ENCODE measurements at regions not wholly inside any gene's neighbourhood (a gene's known extent, or its start where the extent isn't known, plus 50 kb on each side); places are given as distances from the start of the nearest gene placed in this dataset.

DNA sequence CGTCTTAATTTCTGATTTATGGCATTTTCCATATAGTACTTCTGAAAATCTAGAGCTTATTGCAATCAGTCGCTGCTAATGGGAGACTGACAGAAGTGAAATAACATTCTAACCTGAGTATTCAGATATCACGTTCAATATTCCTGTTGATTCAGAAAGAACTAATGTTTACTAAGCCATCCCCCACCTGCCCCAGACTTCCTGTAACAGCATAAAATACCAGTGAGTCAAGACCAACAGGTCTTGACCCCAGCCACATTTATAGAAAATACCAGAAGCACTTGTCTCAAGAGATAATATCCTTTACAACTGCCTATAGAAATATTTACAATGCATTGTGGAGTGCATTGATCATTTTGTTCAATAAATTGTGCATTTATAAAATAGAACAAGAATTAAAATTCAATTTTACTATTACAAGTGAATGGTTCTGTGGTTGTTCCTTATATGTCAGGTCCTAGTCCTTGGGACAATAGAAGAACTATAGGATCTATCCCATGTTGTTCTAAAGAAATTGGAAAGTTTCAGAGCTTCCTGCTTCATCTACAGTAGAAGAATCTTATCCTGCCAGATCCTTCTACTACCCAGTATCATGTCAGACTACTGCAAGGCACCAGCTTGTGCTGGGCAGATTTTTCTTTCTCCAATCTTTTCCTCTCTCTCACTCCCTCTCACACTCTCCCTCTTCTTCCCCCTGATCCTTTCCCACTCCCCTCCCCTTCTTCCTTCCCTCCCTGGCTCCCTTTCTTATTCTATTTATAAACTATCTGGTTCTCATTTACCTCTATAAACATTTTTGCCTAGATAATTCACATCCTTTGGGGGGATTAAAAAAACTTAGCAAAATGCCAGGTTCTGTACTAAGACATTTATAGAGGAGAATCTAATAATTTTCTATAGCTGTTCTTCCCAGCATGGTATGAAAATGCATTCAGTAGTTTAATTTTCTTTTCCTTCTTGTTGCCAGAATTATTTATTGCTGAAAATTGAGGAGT, 629.9 kb downstream of the DIAPH3 start:
- ChIA-PET CTCF (no interaction called here), POLR2A (no interaction called here)

GRCh38 chr13:59534806-59535205, 628.9 kb downstream of the DIAPH3 start:
- ChIA-PET CTCF (no interaction called here), POLR2A (no interaction called here)

GRCh38 chr13:59537500-59537899, 626.2 kb downstream of the DIAPH3 start:
- POLR2A ChIA-PET = no interaction called here
- CTCF ChIA-PET = no interaction called here

DNA sequence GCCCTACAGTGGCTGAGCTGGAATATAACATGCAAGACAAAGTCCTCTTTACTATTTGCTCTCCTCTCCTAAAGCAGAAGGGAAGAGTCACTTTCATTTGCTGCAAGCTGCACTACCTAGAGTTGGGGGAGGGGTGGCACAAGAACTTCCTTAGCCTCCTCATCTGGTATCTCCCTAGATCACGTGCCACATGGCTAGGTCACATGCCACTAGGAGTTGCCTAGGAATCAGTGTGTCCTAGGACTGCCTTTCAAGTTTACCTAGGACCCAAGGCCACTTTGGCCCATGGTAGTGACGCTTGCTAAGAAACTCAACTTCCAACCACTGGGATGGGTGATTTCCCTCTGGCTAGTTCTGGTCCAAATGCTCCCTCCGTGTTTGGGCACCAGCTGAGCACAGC, 625.2 kb downstream of the DIAPH3 start:
- POLR2A ChIA-PET = no interaction called here
- CTCF ChIA-PET = no interaction called here

- POLR2A ChIA-PET = no interaction called here
These were observed 621.4 kb downstream of the DIAPH3 start for GRCh38 chr13:59542303-59542702.

DNA sequence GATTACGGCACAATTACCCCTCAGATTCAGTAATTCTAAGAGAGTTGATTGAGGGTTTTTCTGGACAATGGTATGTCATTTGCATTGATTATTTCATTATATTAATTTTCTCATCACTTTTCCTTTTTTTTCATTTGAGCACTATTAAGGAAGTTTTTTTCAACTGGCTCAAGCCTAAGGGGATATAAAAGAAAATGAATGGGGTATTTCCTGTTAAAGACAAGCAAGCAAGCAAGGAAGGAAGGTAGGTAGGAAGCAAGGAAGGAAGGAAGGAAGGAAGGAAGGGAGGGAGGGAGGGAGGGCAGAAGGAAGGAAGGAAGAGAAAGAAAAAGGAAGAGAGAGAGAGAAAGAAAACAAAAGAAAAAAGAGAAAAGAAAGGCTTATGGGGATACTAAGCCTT, 620.3 kb downstream of the DIAPH3 start:
- POLR2A ChIA-PET = no interaction called here
- CTCF ChIA-PET = no interaction called here

More at GRCh38 chr13:59542303-59542702, 621.4 kb downstream of the DIAPH3 start:
- CTCF ChIA-PET = no interaction called here

DNA sequence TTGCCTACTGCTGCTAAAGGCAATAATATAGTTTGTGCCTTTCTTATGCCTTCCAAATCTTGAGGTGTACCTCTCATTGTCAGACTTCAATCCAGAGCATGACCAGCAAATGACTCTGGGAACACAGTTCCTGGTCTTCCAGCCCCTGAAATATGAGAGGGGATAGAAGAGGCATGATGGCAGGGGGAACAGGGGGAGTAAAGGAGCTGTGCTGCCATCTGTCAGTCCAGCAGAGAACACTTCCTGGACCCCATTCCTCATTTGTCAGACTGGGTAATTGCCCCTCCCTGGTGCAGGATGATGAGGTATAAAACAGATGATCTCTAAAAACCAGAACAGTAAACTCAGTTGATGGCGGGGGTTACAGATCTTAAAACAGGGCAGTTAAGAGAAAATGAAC, 618.7 kb downstream of the DIAPH3 start:
- CTCF ChIA-PET = no interaction called here
- POLR2A ChIA-PET = no interaction called here

DNA sequence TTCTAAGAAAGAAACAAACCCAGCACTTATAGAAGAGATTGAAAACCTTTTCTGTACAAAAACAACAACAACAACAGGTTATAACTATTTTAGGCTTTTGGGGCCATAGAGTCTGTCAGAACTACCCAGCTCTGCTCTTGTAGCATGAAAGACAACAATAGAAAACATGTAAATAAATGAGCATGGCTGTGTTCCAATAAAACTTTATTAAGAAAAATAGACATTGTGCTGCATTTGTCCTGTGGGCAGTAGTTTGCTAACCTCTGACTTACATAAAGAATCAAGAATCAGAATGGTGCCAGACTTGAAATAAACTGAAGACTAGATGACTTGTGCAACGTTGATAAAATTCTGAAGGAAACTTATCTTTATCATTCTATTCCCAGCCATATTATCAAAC, 617.5 kb downstream of the DIAPH3 start:
- CTCF ChIA-PET = no interaction called here
- POLR2A ChIA-PET = no interaction called here

- CTCF ChIA-PET = interaction anchor here (0.6 kb wide), 1 partner anchor 27 kb away, joined by 4 read pairs; no protein-coding TSS in a partner anchor
These were observed 615.8 kb downstream of the DIAPH3 start for GRCh38 chr13:59547950-59548349.

DNA sequence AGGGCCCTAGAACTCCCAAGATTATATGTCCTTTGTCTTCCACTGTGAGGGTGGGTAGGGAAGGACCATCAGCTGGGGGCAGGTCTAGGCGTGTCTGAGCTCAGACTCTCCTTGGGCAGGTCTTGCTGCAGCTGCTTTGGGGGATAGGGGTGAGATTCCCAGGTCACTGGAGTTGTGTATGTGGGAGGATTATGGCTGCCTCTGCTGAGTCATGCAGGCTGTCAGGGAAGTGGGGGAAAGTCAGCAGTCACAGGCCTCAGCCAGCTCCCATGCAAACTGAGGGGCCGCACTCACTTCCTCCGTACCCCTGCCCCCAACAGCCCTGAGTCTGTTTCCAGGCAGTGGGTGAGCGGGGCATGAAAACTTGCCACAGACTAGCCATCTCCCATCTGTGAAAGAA, 600.8 kb downstream of the DIAPH3 start:
- ChIA-PET POLR2A (no interaction called here), CTCF (no interaction called here)

More at GRCh38 chr13:59547950-59548349, 615.8 kb downstream of the DIAPH3 start:
- POLR2A ChIA-PET = no interaction called here

DNA sequence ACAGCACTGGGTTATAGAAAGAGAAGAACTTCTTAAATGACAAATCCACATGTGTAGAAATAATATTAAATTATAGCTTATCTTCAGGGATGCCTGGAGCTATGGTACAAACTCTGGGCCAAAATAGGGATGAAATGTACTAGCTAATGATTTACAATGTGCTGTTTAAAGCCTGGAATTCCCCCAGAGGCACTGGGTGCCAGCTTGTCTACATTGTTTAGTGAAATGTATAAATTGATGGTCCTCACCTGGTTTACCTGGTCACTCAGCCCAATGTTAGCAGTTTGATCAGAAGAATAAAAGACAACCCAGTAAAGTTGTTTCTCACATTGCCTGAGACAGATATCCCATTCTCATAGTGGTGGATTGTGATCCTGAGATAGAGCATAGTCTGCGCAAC, 597.2 kb downstream of the DIAPH3 start:
- ChIA-PET POLR2A (no interaction called here), CTCF (no interaction called here)

GRCh38 chr13:59568306-59568705, 595.4 kb downstream of the DIAPH3 start:
- ChIA-PET CTCF (no interaction called here), POLR2A (no interaction called here)

GRCh38 chr13:59570204-59570603, 593.5 kb downstream of the DIAPH3 start:
- POLR2A ChIA-PET = no interaction called here

DNA sequence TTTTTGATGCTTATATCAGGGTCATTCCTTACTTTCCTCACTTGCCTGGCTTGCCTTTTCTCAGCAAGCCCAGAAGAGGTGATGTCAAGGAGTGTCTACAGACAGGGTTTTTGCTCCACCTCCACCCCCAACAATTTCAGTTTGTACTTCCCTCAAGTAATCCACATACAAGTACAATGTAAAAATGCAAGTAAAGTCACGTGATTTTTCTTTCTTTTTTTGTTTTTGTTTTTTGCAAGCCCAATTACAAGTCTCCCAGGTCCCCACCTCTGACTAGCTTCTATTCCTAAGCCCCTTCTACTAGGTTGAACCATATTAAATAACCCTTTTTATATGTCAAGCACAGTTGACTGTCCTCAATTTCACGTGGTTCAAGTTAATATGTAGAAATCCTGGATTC, 579.6 kb downstream of the DIAPH3 start:
- ChIA-PET POLR2A (no interaction called here), CTCF (no interaction called here)

More at GRCh38 chr13:59570204-59570603, 593.5 kb downstream of the DIAPH3 start:
- CTCF ChIA-PET = no interaction called here

DNA sequence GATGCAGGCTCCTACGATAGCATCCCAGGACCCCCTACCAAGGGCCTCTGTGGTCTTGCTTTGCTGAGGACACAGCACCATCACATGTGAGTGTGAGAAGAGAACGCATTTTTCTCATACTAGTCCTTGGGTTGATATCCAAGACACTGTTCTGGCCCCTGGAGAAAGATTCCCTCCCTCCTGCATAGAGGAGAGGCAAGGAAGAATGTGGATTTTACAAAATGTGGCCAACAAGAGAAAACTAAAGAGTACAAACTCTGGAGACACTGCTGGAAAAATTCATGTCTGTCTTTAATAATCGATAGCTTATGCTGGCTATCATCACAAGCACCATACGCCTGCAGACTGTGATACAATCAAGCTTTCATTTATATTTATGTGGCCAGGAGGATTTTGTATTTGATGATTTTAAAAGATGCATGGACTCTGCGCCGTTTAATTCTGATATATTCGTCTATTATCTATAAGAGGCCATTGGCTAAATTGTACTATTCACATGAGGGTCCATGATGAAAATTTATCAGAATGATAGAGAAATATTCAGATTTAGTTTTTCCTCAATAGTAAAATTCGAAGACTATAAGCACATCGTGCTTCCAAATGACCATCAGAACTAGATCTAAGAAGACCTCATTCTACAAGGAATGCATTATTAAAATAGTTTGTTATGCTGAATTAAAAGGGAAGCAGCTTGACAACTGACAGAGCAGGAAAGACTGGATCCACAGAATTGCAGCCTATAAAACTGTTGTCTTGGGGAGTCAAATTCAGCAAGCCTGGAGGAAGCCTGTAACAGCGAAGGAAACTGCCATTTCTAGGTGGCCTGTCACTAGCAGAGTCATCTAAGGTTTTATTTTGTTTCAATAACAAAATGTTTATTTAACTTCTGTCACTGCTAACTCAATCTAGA, 578.7 kb downstream of the DIAPH3 start:
- POLR2A ChIA-PET = no interaction called here
- CTCF ChIA-PET = no interaction called here

- POLR2A ChIA-PET = no interaction called here
These were observed 576.7 kb downstream of the DIAPH3 start for GRCh38 chr13:59587030-59587429.

DNA sequence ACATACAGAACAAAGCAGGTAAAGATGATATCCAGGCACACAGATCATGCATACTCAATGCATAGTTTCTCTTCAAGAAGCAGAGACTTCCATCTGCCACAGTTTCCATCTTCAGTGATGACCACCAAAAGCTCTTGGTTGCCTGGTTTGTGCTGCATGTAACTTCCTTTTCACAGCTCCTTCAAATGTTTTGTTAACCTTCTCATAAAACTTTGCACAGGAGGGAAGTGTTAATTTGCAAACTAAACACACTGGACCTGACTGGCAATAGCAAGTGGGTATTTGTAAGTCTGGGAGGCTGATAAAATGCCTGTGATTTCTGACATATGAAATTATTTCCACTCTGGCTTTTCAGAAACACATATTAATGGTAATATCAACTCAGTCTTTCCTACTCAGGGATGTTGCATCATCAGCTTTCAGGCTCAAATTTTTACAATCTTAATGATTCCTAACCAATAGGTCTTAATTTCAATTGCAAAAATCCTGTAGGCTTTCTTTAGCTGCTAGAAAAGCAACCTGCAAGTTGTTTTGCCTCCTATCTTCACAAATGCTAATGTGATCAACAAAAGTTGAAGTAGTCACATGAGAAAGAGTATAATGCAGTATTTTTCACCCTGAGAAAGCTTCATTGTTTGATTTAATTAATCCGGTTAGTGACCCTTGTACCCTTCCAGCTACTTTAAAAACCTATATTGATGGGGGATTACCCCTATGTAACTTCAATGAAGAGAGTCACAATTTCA, 575.6 kb downstream of the DIAPH3 start:
- ChIA-PET POLR2A (no interaction called here), CTCF (no interaction called here)

More at GRCh38 chr13:59587030-59587429, 576.7 kb downstream of the DIAPH3 start:
- CTCF ChIA-PET = no interaction called here

GRCh38 chr13:59588717-59589067, 575.0 kb downstream of the DIAPH3 start:
- CTCF ChIA-PET = interaction anchor here (0.5 kb wide), 1 partner anchor 719 kb away, joined by 3 read pairs; no protein-coding TSS in a partner anchor

GRCh38 chr13:59601993-59602392, 561.7 kb downstream of the DIAPH3 start:
- CTCF ChIA-PET = interaction anchor here (0.5 kb wide), 1 partner anchor 861 kb away, joined by 3 read pairs; no protein-coding TSS in a partner anchor
- POLR2A ChIA-PET = no interaction called here

More at GRCh38 chr13:59588717-59589067, 575.0 kb downstream of the DIAPH3 start:
- POLR2A ChIA-PET = no interaction called here

DNA sequence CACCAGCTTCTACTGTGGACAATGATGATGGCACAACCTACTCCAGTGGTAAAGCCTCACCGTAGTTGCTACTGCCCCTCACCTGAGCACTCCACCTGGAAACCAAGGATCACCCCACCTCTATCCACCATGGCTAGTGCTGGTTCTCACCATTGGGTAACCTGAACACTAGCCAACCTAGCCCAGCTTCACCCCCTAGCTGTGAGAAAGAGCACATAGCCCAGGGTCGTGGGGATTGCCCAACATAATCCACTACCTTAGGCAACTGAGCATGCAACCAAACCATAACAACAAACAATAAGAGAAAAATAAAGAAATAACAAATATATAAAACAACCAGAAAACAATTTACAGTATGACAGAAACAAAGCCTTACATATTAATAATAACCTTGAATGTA, 560.1 kb downstream of the DIAPH3 start:
- CTCF ChIA-PET = no interaction called here
- POLR2A ChIA-PET = no interaction called here

All from activated CD8-positive, alpha-beta memory T cell treated with anti-CD3 and anti-CD28 coated beads for 36 hours (primary cell).